Aorta (tissue), 5 donors: ENCODE measurements at regions not wholly inside any gene's neighbourhood (a gene's known extent, or its start where the extent isn't known, plus 50 kb on each side); places are given as distances from the start of the nearest gene placed in this dataset.
"Not testable (repeated sequence)": the region's sequence is repeated elsewhere in the genome, so short reads cannot be mapped to it uniquely, and the experiment has no call there.

Experiments
- ATAC-seq: fragments of 200-7000 bp; cut with Tn5 transposase; one replicate; pipeline ENCODE4 v1.9.1; 2022; ENCODE audit warnings: moderate library complexity; ENCODE audit not compliant: low FRiP score
- DNase-seq, 2 donors: peaks; one replicate each; pipeline ENCODE4 v3.0.0-alpha.2; 2020
- H3K27ac ChIP-seq, 2 donors: one replicate each; pipeline ENCODE4 v1.5.1; 2013; ENCODE audit warnings: low read length in 2 of 2, mild to moderate bottlenecking in 2 of 2, moderate library complexity in 2 of 2, control low read depth in 1 of 2, inconsistent platforms in 1 of 2, low read depth in 1 of 2
- H3K27me3 ChIP-seq, 2 donors: one replicate each; pipeline ENCODE4 v1.6.1; 2013; ENCODE audit warnings: control low read depth in 1 of 2, low read length in 1 of 2, mild to moderate bottlenecking in 1 of 2, moderate library complexity in 1 of 2; ENCODE audit not compliant: insufficient read depth in 2 of 2, control insufficient read depth in 1 of 2
- H3K36me3 ChIP-seq, 2 donors: one replicate each; pipeline ENCODE4 v1.6.1; 2013; ENCODE audit warnings: control low read depth in 1 of 2, low read length in 1 of 2, mild to moderate bottlenecking in 1 of 2; ENCODE audit not compliant: insufficient read depth in 2 of 2, control insufficient read depth in 1 of 2
- H3K4me1 ChIP-seq, 2 donors: one replicate each; pipeline ENCODE4 v1.6.1; 2013; ENCODE audit warnings: low read length in 2 of 2, control low read depth in 1 of 2, mild to moderate bottlenecking in 1 of 2, moderate library complexity in 1 of 2; ENCODE audit not compliant: insufficient read depth in 2 of 2, control insufficient read depth in 1 of 2
- H3K4me3 ChIP-seq, 2 donors: one replicate each; pipeline ENCODE4 v1.5.1; 2013; ENCODE audit warnings: low read length in 2 of 2, control low read depth in 1 of 2, mild to moderate bottlenecking in 1 of 2
- H3K9me3 ChIP-seq: one replicate; pipeline ENCODE4 v1.6.1; 2013; ENCODE audit warnings: mild to moderate bottlenecking, low read length; ENCODE audit not compliant: control insufficient read depth
- WGBS, 2 donors: extraction: QIAGEN DNeasy Blood & Tissue Kit; methylation state at CpG; one replicate each; pipeline ENCODE4 v1.1.7; 2013; 5-methylcytosine and 5-hydroxymethylcytosine counted together
- intact Hi-C, 2 donors: fragments of 100-400 bp; cut with DNase I; formaldehyde crosslinking; loops; one replicate each; pipeline versions ENCODE4 v1.14.2 to v1.15.0; 2022
- donor health status: healthy with polysubstance abuse.
- donor health status: Bipolar disorder and iron deficiency.
- donor health status: DM: no; HTN: no; CAD: no.
- donor health status: DM: no; HTN: no; CAD: no.
- donor health status: DM: yes; HTN: yes; CAD: no.

DNA sequence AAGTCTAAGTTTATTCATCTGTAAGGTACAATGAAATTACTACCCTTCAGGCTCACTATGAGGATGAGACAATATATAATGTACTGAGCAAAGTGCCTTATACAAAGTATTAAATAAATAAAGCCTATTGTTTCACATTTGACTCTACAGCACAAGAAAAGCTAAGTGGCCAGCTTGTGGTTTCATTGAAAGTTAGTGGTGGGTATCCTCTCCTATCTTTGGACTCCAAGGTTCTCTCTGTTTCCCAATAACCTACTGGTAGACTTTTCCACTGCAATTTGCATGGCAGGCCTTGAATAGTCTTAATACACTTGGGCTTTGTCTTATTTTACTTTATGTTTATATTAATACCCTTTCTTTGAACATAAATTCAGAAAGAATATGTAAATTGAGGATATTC lies 262.7 kb downstream of the DEPDC1B start:
- Histone ChIP-seq H3K27me3 (no peaks in the 10 kb centered on the region), H3K36me3 (no peaks in the 10 kb centered on the region), H3K9me3 (no peaks in the 10 kb centered on the region), H3K4me3 (no peak overlapping the region), H3K27ac (no peak overlapping the region), H3K4me1 (peaks cover 0 to 5% of the 10 kb centered on the region in 2 donors)
- intact Hi-C loops, result no loop called here
- ATAC-seq, result no peak
- no peak for DNase-seq

DNA sequence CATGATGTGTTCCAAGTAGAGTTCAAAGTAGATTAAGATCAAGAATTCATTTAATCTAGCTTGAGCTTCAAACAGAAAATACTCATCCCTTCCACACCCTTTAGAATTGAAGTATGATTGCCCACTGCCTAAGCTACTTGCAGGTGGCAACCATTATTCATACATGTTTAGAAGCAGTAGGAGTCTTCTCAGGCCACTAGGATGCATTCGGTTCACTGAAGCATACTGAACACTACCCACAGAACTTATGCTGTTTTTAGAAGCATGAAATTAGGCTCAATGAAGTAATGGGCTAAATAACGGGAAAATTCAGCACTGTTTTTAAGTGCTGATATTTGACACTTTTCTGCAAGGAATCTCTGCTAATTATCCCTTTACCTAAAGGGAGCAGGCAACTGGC lies 263.4 kb downstream of the DEPDC1B start:
- H3K36me3 ChIP-seq, result no peaks in the 10 kb centered on the region
- H3K9me3 ChIP-seq, result no peaks in the 10 kb centered on the region
- H3K27me3 ChIP-seq, result no peaks in the 10 kb centered on the region
- intact Hi-C loops, result no loop called here
- H3K4me1 ChIP-seq, result peaks cover 0 to 5% of the 10 kb centered on the region in 2 donors
- 63 to 64% methylated on average over 2 of the region's 2 CpGs for WGBS, 2 donors
- no peak overlapping the region for H3K27ac ChIP-seq
- DNase-seq (no peak), ATAC-seq (no peak)
- no peak overlapping the region for H3K4me3 ChIP-seq

DNA sequence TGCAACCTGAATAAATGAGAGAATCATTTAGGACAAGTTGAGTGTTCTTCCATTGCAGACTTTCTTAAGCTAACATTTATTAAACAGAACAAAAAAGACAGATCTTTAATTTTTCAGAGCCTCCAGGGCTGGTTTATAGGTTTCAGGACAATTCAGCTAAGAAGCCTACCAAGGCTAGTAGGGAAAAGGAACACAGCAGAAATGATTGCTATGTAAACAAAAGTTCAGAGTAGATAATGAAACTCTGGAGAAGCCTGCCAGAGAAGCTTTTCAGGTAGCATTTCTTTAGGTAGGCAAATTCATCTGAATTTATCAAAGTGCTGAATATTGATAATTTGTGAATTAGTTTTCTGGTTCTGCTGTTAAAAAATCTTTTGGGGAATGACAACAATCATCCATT lies 264.2 kb downstream of the DEPDC1B start:
- Histone ChIP-seq H3K27ac (no peak overlapping the region), H3K4me1 (peaks cover 0 to 5% of the 10 kb centered on the region in 2 donors), H3K4me3 (no peak overlapping the region), H3K27me3 (no peaks in the 10 kb centered on the region), H3K36me3 (no peaks in the 10 kb centered on the region), H3K9me3 (no peaks in the 10 kb centered on the region)
- no peak for ATAC-seq
- DNase-seq, result no peak
- intact Hi-C loops, result no loop called here

DNA sequence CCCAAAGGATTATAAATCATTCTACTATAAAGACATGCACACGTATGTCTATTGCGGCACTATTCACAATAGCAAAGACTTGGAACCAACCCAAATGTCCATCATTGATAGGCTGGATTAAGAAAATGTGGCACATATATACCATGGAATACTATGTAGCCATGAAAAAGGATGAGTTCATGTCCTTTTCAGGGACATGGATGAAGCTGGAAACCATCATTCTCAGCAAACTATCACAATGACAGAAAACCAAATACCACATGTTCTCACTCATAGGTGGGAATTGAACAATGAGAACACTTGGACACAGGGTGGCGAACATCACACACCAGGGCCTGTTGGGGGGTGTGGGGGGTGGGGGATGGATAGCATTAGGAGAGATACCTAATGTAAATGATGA lies 273.8 kb downstream of the DEPDC1B start:
- H3K27ac ChIP-seq, H3K4me3 ChIP-seq, ATAC-seq, H3K4me1 ChIP-seq, H3K9me3 ChIP-seq, DNase-seq, H3K36me3 ChIP-seq, H3K27me3 ChIP-seq, intact Hi-C loops: not testable (repeated sequence)
- WGBS, 2 donors, result 96 to 97% methylated on average over 3 of the region's 3 CpGs

DNA sequence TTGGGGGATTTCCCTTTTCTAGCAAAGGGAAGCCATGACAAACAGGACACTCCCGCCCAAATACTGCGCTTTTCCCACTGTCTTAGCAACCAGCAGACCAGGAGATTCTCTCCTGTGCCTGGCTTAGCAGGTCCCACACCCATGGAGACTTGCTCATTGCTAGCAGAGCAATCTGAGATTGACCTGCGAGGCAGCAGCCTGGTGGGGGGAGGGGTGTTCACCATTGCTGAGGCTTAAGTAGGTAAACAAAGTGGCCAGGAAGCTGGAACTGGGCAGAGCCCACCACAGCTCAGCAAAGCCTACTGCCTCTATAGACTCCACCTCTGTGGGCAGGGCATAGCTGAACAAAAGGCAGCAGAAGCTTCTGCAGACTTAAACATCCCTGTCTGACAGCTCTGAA lies 279.2 kb downstream of the DEPDC1B start:
- DNase-seq, H3K4me1 ChIP-seq, H3K36me3 ChIP-seq, H3K4me3 ChIP-seq, H3K27me3 ChIP-seq, H3K9me3 ChIP-seq, intact Hi-C loops, ATAC-seq, H3K27ac ChIP-seq: not testable (repeated sequence)
- WGBS, 2 donors, result 88 to 94% methylated on average over 3 of the region's 3 CpGs

DNA sequence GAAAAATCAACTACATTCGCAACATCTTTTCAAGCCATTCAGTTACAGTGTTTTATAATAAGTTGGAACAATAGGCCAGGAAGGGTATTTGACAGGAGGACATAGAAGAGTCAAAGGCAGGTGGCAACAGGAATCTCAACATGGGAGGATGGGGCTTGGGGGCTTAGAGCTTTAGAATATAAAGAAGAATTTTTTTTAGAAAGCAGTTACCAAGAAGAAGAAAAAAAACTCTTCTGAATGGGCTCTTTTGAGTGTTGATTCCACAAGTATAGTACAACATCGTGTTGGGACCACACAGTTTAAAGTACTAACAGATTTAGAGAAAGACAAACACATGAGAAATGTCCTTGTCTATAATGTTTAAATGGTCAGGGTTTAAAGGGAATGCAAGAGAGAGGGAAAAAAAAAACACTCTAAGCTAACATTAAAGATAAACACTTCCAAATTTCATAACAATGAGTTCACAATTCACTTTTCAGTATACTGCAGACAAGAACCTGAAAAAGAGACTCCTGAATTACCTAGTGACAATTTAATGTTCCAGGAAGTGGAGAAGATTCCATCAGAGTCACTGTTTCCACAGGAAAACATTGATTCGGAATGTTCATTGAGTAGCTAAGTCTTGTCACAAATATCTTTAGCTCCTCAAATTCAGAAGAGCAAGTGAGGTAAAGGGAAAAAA lies 282.3 kb downstream of the DEPDC1B start:
- DNase-seq (no peak), ATAC-seq (no peak)
- Histone ChIP-seq H3K36me3 (no peaks in the 10 kb centered on the region), H3K4me1 (peaks cover 0 to 1% of the 10 kb centered on the region in 2 donors), H3K9me3 (no peaks in the 10 kb centered on the region), H3K27me3 (no peaks in the 10 kb centered on the region), H3K4me3 (no peak overlapping the region), H3K27ac (no peak overlapping the region)
- intact Hi-C loops, result no loop called here
- 41 to 52% methylated on average over 3 of the region's 3 CpGs for WGBS, 2 donors

DNA sequence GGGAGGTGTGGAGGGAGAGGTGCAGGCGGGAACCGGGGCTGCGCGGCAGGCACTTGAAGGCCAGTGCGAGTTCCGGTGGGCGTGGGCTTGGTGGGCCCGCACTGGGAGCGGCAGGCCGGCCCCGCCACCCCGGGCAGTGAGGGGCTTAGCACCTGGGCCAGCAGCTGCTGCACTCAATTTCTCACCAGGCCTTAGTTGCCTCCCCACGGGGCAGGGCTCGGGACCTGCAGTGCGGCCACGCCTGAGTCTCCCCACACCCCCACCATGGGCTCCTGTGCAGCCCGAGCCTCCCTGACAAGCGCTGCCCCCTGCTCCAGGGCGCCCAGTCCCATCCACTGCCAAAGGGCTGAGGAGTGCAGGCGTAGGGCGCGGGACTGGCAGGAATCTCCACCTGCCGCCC lies 284.5 kb downstream of the DEPDC1B start:
- intact Hi-C loops, result no loop called here
- Histone ChIP-seq H3K4me1 (peaks cover under 1 to 1% of the 10 kb centered on the region in 2 donors), H3K36me3 (no peaks in the 10 kb centered on the region), H3K27ac (no peak overlapping the region), H3K9me3 (no peaks in the 10 kb centered on the region), H3K4me3 (no peak overlapping the region), H3K27me3 (no peaks in the 10 kb centered on the region)
- ATAC-seq (peak; percentile 52), DNase-seq (no peak)
- WGBS, 2 donors, result 96 to 98% methylated on average over 21 to 23 of the region's 23 CpGs

DNA sequence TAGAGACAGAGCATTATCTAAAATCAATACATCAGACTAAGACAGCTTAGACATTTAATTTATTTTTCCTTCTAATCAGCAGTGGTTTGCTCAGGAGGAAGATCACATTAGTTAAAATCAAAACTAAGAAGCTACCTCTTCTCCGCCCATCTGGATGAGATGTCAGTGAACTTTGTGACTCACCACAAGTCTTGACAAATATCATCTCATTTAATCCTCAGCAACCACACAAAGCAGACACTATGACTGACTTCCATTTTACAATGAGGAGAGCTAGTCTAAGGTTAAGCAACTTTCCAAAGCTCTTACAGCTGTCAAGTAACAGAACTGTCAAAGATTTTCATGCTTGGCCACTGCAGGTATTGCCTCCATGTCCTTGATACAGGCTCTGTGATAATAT lies 289.5 kb downstream of the DEPDC1B start:
- H3K36me3 ChIP-seq, result no peaks in the 10 kb centered on the region
- no peaks in the 10 kb centered on the region for H3K27me3 ChIP-seq
- ATAC-seq (no peak), DNase-seq (no peak)
- H3K4me3 ChIP-seq, result no peak overlapping the region
- H3K9me3 ChIP-seq, result no peaks in the 10 kb centered on the region
- peaks cover 0 to 3% of the 10 kb centered on the region in 2 donors for H3K4me1 ChIP-seq
- intact Hi-C loops, result no loop called here
- 99 to 100% methylated on average over 1 of the region's 1 CpG for WGBS, 2 donors
- no peak overlapping the region for H3K27ac ChIP-seq

DNA sequence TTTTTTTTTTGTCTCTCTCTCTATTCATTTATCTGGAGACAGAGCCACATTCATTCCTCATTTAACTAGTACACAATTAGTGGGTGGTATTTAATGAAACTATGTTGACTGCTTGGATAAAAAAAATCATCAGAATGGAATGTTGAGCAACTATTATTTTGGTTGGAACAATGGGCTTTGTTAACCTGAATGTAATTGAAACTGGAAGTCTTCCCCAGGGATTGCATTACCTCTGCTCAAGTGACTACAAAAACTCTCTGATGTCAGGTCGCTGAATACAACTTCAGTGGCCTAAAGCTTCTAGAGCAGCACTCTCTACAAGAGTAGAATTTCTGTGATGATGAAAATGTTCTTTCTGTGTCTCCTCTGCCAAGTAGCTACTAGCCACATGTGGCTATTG lies 295.8 kb downstream of the DEPDC1B start:
- intact Hi-C loops, result no loop called here
- no peaks in the 10 kb centered on the region for H3K27me3 ChIP-seq
- H3K36me3 ChIP-seq, result no peaks in the 10 kb centered on the region
- DNase-seq (no peak), ATAC-seq (no peak)
- H3K4me3 ChIP-seq, result no peak overlapping the region
- no peak overlapping the region for H3K27ac ChIP-seq
- H3K9me3 ChIP-seq, result no peaks in the 10 kb centered on the region
- 70 to 77% methylated on average over 1 of the region's 1 CpG for WGBS, 2 donors
- H3K4me1 ChIP-seq, result peaks cover 5 to 7% of the 10 kb centered on the region in 2 donors
